ENCODE measurements at regions not wholly inside any gene's neighbourhood (a gene's known extent, or its start where the extent isn't known, plus 50 kb on each side); places are given as distances from the start of the nearest gene placed in this dataset.

- no peak overlapping the region for H3K27ac Mint-ChIP-seq
- Histone ChIP-seq H3K36me3 (ENCODE audit: control insufficient read depth in 2 of 2, extremely low read depth in 1 of 2, insufficient read depth in 1 of 2, low read length in 1 of 2) (no peaks in the 10 kb centered on the region), H3K27ac (ENCODE audit: low read length) (no peak overlapping the region), H3K4me1 (ENCODE audit: control insufficient read depth in 1 of 2, extremely low read depth in 1 of 2, insufficient read depth in 2 of 2, low read length in 2 of 2) (no peaks in the 10 kb centered on the region), H3K27me3 (replicated peaks in 1 of 2; ENCODE audit: control insufficient read depth in 2 of 2, extremely low read depth in 1 of 2, insufficient read depth in 2 of 2, low read length in 1 of 2) (peaks cover 0 to 8% of the 10 kb centered on the region in 2 experiments), H3K9me3 (no peaks in the 10 kb centered on the region), H3K4me3 (ENCODE audit: control insufficient read depth in 1 of 2, extremely low read depth in 1 of 2, low read length in 1 of 2) (no peak overlapping the region)
- no peaks in the 10 kb centered on the region for H3K4me1 Mint-ChIP-seq
- H3K9me3 Mint-ChIP-seq = no peaks in the 10 kb centered on the region
- DNase-seq (no peak), ATAC-seq (replicated peaks in 1 of 4) (no peak)
- H3K4me3 Mint-ChIP-seq = no peak overlapping the region
- no peaks in the 10 kb centered on the region for H3K36me3 Mint-ChIP-seq
- POLR2A ChIA-PET = no interaction called here
- peaks cover 18 to 33% of the 10 kb centered on the region in 2 donors for H3K27me3 Mint-ChIP-seq
- CTCF ChIA-PET = no interaction called here
- no CpG with 5 or more reads among the region's 2 CpGs for WGBS (ENCODE audit: insufficient coverage)
These were observed 127.8 kb upstream of the SPATA13 start for GRCh38 chr13:24032674-24033073.

DNA sequence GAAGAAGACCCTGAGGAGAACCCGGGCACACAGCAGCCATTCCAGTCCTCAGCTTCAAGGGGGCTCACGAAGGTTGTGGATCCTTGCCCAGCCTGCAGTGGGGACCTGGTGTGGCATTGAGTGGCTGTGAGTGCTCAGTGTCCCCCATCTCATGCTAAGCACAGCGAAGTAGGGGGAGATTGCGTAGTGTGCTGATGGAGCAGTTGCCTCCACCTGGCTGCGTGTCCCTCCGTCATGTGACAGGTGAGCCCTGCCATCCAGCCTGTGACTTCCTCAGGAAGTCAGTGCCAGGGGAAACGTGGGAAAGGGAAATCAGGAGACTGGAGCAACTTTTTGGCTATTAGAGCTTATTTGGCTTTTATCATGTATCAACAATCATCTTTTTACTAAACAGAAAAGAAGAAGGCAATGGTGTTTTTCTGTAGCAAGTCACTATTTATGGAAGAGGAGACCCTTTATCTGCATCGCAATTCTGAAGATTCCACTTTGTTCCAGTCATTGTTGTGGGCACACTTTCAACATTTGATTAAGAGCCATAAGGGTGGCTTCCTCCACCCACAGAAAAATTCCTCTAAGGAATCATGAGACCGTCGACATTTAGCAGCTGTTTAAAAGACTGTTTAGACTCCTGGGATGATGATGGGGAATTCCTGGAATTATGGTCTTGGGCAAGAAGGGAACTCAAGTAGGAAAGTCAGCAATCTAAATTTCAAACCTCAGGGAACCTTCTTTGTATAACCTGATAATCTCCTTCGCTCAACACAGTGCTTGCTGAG is 126.8 kb upstream of the SPATA13 start:
- Histone ChIP-seq H3K27ac (ENCODE audit: low read length) (no peak overlapping the region), H3K27me3 (replicated peaks in 1 of 2; ENCODE audit: control insufficient read depth in 2 of 2, extremely low read depth in 1 of 2, insufficient read depth in 2 of 2, low read length in 1 of 2) (peaks cover 0 to 8% of the 10 kb centered on the region in 2 experiments), H3K4me1 (ENCODE audit: control insufficient read depth in 1 of 2, extremely low read depth in 1 of 2, insufficient read depth in 2 of 2, low read length in 2 of 2) (no peaks in the 10 kb centered on the region), H3K4me3 (ENCODE audit: control insufficient read depth in 1 of 2, extremely low read depth in 1 of 2, low read length in 1 of 2) (no peak overlapping the region), H3K9me3 (no peaks in the 10 kb centered on the region), H3K36me3 (ENCODE audit: control insufficient read depth in 2 of 2, extremely low read depth in 1 of 2, insufficient read depth in 1 of 2, low read length in 1 of 2) (no peaks in the 10 kb centered on the region)
- Mint-ChIP-seq H3K4me1 (peaks cover 0 to 5% (median 4%) of the 10 kb centered on the region in 3 donors), H3K9me3 (no peaks in the 10 kb centered on the region), H3K27ac (no peak overlapping the region), H3K36me3 (no peaks in the 10 kb centered on the region), H3K4me3 (no peak overlapping the region), H3K27me3 (peaks cover 18 to 40% of the 10 kb centered on the region in 2 donors)
- ATAC-seq (replicated peaks in 1 of 4) (no peak), DNase-seq (no peak)
- WGBS (ENCODE audit: insufficient coverage) = 92% methylated on average over 5 of the region's 11 CpGs
- POLR2A ChIA-PET = no interaction called here
- CTCF ChIA-PET = no interaction called here

GRCh38 chr13:24035411-24035810 is 125.1 kb upstream of the SPATA13 start:
- DNase-seq (no peak), ATAC-seq (replicated peaks in 1 of 4) (no peak)
- Mint-ChIP-seq H3K36me3 (no peaks in the 10 kb centered on the region), H3K4me1 (peaks cover 0 to 7% (median 5%) of the 10 kb centered on the region in 3 donors), H3K27ac (no peak overlapping the region), H3K4me3 (no peak overlapping the region), H3K9me3 (no peaks in the 10 kb centered on the region), H3K27me3 (peaks cover 11 to 34% of the 10 kb centered on the region in 2 donors)
- POLR2A ChIA-PET = no interaction called here
- no peaks in the 10 kb centered on the region for H3K9me3 ChIP-seq
- CTCF ChIA-PET = no interaction called here
- peaks cover 0 to 8% of the 10 kb centered on the region in 2 experiments for H3K27me3 ChIP-seq (replicated peaks in 1 of 2; ENCODE audit: control insufficient read depth in 2 of 2, extremely low read depth in 1 of 2, insufficient read depth in 2 of 2, low read length in 1 of 2)
- no peaks in the 10 kb centered on the region for H3K36me3 ChIP-seq (ENCODE audit: control insufficient read depth in 2 of 2, extremely low read depth in 1 of 2, insufficient read depth in 1 of 2, low read length in 1 of 2)
- no peak overlapping the region for H3K4me3 ChIP-seq (ENCODE audit: control insufficient read depth in 1 of 2, extremely low read depth in 1 of 2, low read length in 1 of 2)
- no peaks in the 10 kb centered on the region for H3K4me1 ChIP-seq (ENCODE audit: control insufficient read depth in 1 of 2, extremely low read depth in 1 of 2, insufficient read depth in 2 of 2, low read length in 2 of 2)
- no peak overlapping the region for H3K27ac ChIP-seq (ENCODE audit: low read length)
- 89% methylated on average over 3 of the region's 5 CpGs for WGBS (ENCODE audit: insufficient coverage)

GRCh38 chr13:24036115-24036514 is 124.4 kb upstream of the SPATA13 start:
- ChIA-PET CTCF (no interaction called here), POLR2A (interaction anchor here in 1 of 2 donors (0.7 kb wide), 1 partner anchor 158 kb away, joined by 10 read pairs; no protein-coding TSS in a partner anchor)
- H3K27ac ChIP-seq (ENCODE audit: low read length) = no peak overlapping the region
- H3K36me3 Mint-ChIP-seq = no peaks in the 10 kb centered on the region
- 67% methylated on average over 2 of the region's 2 CpGs for WGBS (ENCODE audit: insufficient coverage)
- H3K4me3 ChIP-seq (ENCODE audit: control insufficient read depth in 1 of 2, extremely low read depth in 1 of 2, low read length in 1 of 2) = no peak overlapping the region
- no peak for ATAC-seq (replicated peaks in 1 of 4)
- H3K9me3 ChIP-seq = no peaks in the 10 kb centered on the region
- no peaks in the 10 kb centered on the region for H3K4me1 ChIP-seq (ENCODE audit: control insufficient read depth in 1 of 2, extremely low read depth in 1 of 2, insufficient read depth in 2 of 2, low read length in 2 of 2)
- H3K27ac Mint-ChIP-seq = no peak overlapping the region
- no peaks in the 10 kb centered on the region for H3K36me3 ChIP-seq (ENCODE audit: control insufficient read depth in 2 of 2, extremely low read depth in 1 of 2, insufficient read depth in 1 of 2, low read length in 1 of 2)
- peaks cover 5 to 29% of the 10 kb centered on the region in 2 donors for H3K27me3 Mint-ChIP-seq
- no peak for DNase-seq
- peaks cover 0 to 8% of the 10 kb centered on the region in 2 experiments for H3K27me3 ChIP-seq (replicated peaks in 1 of 2; ENCODE audit: control insufficient read depth in 2 of 2, extremely low read depth in 1 of 2, insufficient read depth in 2 of 2, low read length in 1 of 2)
- H3K9me3 Mint-ChIP-seq = no peaks in the 10 kb centered on the region
- peaks cover 0 to 7% (median 5%) of the 10 kb centered on the region in 3 donors for H3K4me1 Mint-ChIP-seq
- H3K4me3 Mint-ChIP-seq = no peak overlapping the region

DNA sequence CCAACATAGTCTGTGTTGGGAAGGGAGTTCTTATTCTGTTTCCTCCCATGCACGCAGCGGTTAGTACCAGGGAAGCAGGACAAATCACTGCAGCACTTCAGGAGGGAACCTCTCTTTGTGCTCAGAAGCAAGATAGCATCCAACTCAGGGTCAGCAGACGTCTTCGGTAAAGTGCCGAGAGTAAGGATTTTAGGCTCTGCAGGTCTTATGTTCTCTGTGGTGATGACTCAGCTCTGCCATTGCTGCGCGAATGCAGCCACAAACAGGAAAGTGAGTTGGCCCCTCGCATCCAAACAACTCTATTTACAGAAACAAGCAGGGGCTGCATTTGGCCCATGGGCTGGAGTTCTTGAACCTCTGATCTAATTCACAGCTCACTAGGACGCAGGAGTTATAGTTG is 122.1 kb upstream of the SPATA13 start:
- WGBS (ENCODE audit: insufficient coverage) = 35% methylated on average over 2 of the region's 9 CpGs
- H3K36me3 Mint-ChIP-seq = no peaks in the 10 kb centered on the region
- ChIA-PET CTCF (no interaction called here), POLR2A (no interaction called here)
- H3K27me3 ChIP-seq (replicated peaks in 1 of 2; ENCODE audit: control insufficient read depth in 2 of 2, extremely low read depth in 1 of 2, insufficient read depth in 2 of 2, low read length in 1 of 2) = peaks cover 0 to 5% of the 10 kb centered on the region in 2 experiments
- H3K27ac Mint-ChIP-seq = no peak overlapping the region
- no peaks in the 10 kb centered on the region for H3K4me1 ChIP-seq (ENCODE audit: control insufficient read depth in 1 of 2, extremely low read depth in 1 of 2, insufficient read depth in 2 of 2, low read length in 2 of 2)
- no peaks in the 10 kb centered on the region for H3K9me3 ChIP-seq
- H3K36me3 ChIP-seq (ENCODE audit: control insufficient read depth in 2 of 2, extremely low read depth in 1 of 2, insufficient read depth in 1 of 2, low read length in 1 of 2) = no peaks in the 10 kb centered on the region
- no peak overlapping the region for H3K27ac ChIP-seq (ENCODE audit: low read length)
- H3K27me3 Mint-ChIP-seq = peaks cover 0 to 18% of the 10 kb centered on the region in 2 donors
- no peak for DNase-seq
- no peak for ATAC-seq (replicated peaks in 1 of 4)
- H3K4me1 Mint-ChIP-seq = peaks cover 0 to 7% (median 5%) of the 10 kb centered on the region in 3 donors
- H3K4me3 ChIP-seq (ENCODE audit: control insufficient read depth in 1 of 2, extremely low read depth in 1 of 2, low read length in 1 of 2) = no peak overlapping the region
- no peaks in the 10 kb centered on the region for H3K9me3 Mint-ChIP-seq
- H3K4me3 Mint-ChIP-seq = no peak overlapping the region

DNA sequence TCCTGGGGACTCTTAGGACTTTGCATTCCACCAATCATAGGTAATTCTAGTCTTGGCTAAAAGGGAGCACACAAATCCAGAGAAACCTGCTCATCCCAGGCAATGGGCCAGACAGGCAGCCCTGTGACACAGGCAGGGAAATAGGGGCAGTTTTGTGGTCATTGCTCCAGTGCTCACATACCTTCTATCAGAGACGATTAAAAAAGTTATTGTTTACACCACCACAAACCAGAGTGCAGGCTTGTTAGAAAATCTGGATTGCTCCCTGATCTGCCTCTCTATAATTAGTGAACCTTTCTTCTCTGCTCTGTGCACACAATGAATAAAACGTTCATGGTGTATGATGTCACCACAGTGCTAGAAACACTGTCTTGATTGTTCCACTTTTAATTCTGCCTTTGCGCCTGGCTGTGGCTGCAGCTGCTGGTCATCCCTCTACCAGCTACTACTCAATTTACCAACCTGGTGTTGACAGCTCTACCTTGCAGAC is 121.6 kb upstream of the SPATA13 start:
- peaks cover 0 to 3% of the 10 kb centered on the region in 2 experiments for H3K27me3 ChIP-seq (replicated peaks in 1 of 2; ENCODE audit: control insufficient read depth in 2 of 2, extremely low read depth in 1 of 2, insufficient read depth in 2 of 2, low read length in 1 of 2)
- POLR2A ChIA-PET = no interaction called here
- H3K4me3 Mint-ChIP-seq = no peak overlapping the region
- peaks cover 0 to 13% of the 10 kb centered on the region in 2 donors for H3K27me3 Mint-ChIP-seq
- no peaks in the 10 kb centered on the region for H3K4me1 ChIP-seq (ENCODE audit: control insufficient read depth in 1 of 2, extremely low read depth in 1 of 2, insufficient read depth in 2 of 2, low read length in 2 of 2)
- no CpG with 5 or more reads among the region's 3 CpGs for WGBS (ENCODE audit: insufficient coverage)
- H3K4me3 ChIP-seq (ENCODE audit: control insufficient read depth in 1 of 2, extremely low read depth in 1 of 2, low read length in 1 of 2) = no peak overlapping the region
- ATAC-seq (replicated peaks in 1 of 4) (no peak), DNase-seq (no peak)
- no peaks in the 10 kb centered on the region for H3K36me3 ChIP-seq (ENCODE audit: control insufficient read depth in 2 of 2, extremely low read depth in 1 of 2, insufficient read depth in 1 of 2, low read length in 1 of 2)
- H3K36me3 Mint-ChIP-seq = no peaks in the 10 kb centered on the region
- H3K27ac Mint-ChIP-seq = no peak overlapping the region
- no peak overlapping the region for H3K27ac ChIP-seq (ENCODE audit: low read length)
- H3K9me3 ChIP-seq = no peaks in the 10 kb centered on the region
- no peaks in the 10 kb centered on the region for H3K9me3 Mint-ChIP-seq
- CTCF ChIA-PET = interaction anchor here in 1 of 2 donors (0.6 kb wide), 1 partner anchor 18 kb away, joined by 3 read pairs; no protein-coding TSS in a partner anchor
- H3K4me1 Mint-ChIP-seq = peaks cover 0 to 7% (median 5%) of the 10 kb centered on the region in 3 donors
